Neuronal stem cell (in vitro differentiated cells): ENCODE measurements at regions not wholly inside any gene's neighbourhood (a gene's known extent, or its start where the extent isn't known, plus 50 kb on each side); places are given as distances from the start of the nearest gene placed in this dataset.

Experiments used
- DNase-seq: peaks from one replicate; pipeline ENCODE4 v3.0.0-alpha.2; 2013; ENCODE audit warnings: low spot score
- H2AFZ ChIP-seq: one replicate; pipeline ENCODE4 v1.6.1; 2013; ENCODE audit warnings: mild to moderate bottlenecking, low read length, inconsistent platforms
- H2AK5ac ChIP-seq: 2 replicates; pipeline ENCODE4 v1.6.1; 2013; ENCODE audit warnings: low read depth, mild to moderate bottlenecking, inconsistent platforms, low read length, moderate library complexity, mixed read lengths
- H2BK120ac ChIP-seq: 2 replicates; pipeline ENCODE4 v1.6.1; 2013; ENCODE audit warnings: low read depth, mild to moderate bottlenecking, inconsistent platforms, low read length, moderate library complexity, mixed read lengths
- H2BK12ac ChIP-seq: one replicate; pipeline ENCODE4 v1.6.1; 2013; ENCODE audit warnings: low read length, inconsistent platforms
- H2BK15ac ChIP-seq: 2 replicates; pipeline ENCODE4 v1.6.1; 2013; ENCODE audit warnings: mild to moderate bottlenecking, low read length, inconsistent platforms, mixed read lengths
- H2BK5ac ChIP-seq: one replicate; pipeline ENCODE4 v1.6.1; 2013; ENCODE audit warnings: inconsistent platforms, mild to moderate bottlenecking, low read length, moderate library complexity
- H3K14ac ChIP-seq: one replicate; pipeline ENCODE4 v1.6.1; 2013; ENCODE audit warnings: low read length, inconsistent platforms
- H3K18ac ChIP-seq: 2 replicates; pipeline ENCODE4 v1.6.1; 2013; ENCODE audit warnings: low read length, inconsistent platforms
- H3K23ac ChIP-seq: 2 replicates; pipeline ENCODE4 v1.6.1; 2013; ENCODE audit warnings: low read depth, mild to moderate bottlenecking, mixed read lengths, low read length, inconsistent platforms; ENCODE audit not compliant: poor library complexity
- H3K27ac ChIP-seq: replicated peaks from 3 replicates; pipeline ENCODE4 v1.5.1; 2013; ENCODE audit warnings: low read length, inconsistent platforms
- H3K27me3 ChIP-seq, 3 experiments: 2 replicates each; pipeline ENCODE4 v1.6.1; 2013; ENCODE audit warnings: low read length in 3 of 3, mild to moderate bottlenecking in 2 of 3, inconsistent platforms in 1 of 3, low read depth in 1 of 3, mixed read lengths in 1 of 3, moderate library complexity in 1 of 3; ENCODE audit not compliant: control insufficient read depth in 3 of 3, insufficient read depth in 3 of 3
- H3K36me3 ChIP-seq, 2 donors: replicated peaks in 1 of 2; 2 replicates each; pipeline ENCODE4 v1.6.1; 2013; ENCODE audit warnings: low read length in 2 of 2; ENCODE audit not compliant: control insufficient read depth in 2 of 2, insufficient read depth in 2 of 2
- H3K4ac ChIP-seq: 2 replicates; pipeline ENCODE4 v1.6.1; 2013; ENCODE audit warnings: inconsistent platforms, mild to moderate bottlenecking, low read length, moderate library complexity
- H3K4me1 ChIP-seq, 2 donors: 1 replicate in 1 of 2; 2 replicates in 1 of 2; pipeline ENCODE4 v1.6.1; 2013; ENCODE audit warnings: low read length in 2 of 2, low read depth in 1 of 2; ENCODE audit not compliant: control insufficient read depth in 2 of 2, insufficient read depth in 1 of 2
- H3K4me2 ChIP-seq: one replicate; pipeline ENCODE4 v1.6.1; 2013; ENCODE audit warnings: mild to moderate bottlenecking, low read length, inconsistent platforms; ENCODE audit not compliant: insufficient read depth, poor library complexity, severe bottlenecking
- H3K4me3 ChIP-seq, 2 donors: 2 replicates each; pipeline ENCODE4 v1.5.1; 2013; ENCODE audit warnings: low read length in 2 of 2, mild to moderate bottlenecking in 2 of 2, inconsistent platforms in 1 of 2, moderate library complexity in 1 of 2
- H3K79me1 ChIP-seq: one replicate; pipeline ENCODE4 v1.6.1; 2013; ENCODE audit warnings: low read depth, mild to moderate bottlenecking, inconsistent platforms, low read length, moderate library complexity
- H3K9ac ChIP-seq: one replicate; pipeline ENCODE4 v1.6.1; 2013; ENCODE audit warnings: mild to moderate bottlenecking, low read depth, low read length, inconsistent platforms; ENCODE audit not compliant: poor library complexity
- H3K9me3 ChIP-seq, 2 donors: replicated peaks in 1 of 2; 2 replicates each; pipeline versions ENCODE3 to v1.6.1; 2013; ENCODE audit warnings: low read length in 2 of 2, mild to moderate bottlenecking in 2 of 2, inconsistent platforms in 1 of 2, low read depth in 1 of 2, mixed read lengths in 1 of 2, moderate library complexity in 1 of 2; ENCODE audit not compliant: control insufficient read depth in 2 of 2, insufficient read depth in 1 of 2
- H4K8ac ChIP-seq: one replicate; pipeline ENCODE4 v1.6.1; 2013; ENCODE audit warnings: low read depth, mild to moderate bottlenecking, inconsistent platforms, low read length, moderate library complexity
- H4K91ac ChIP-seq: one replicate; pipeline ENCODE4 v1.6.1; 2013; ENCODE audit warnings: low read length, low read depth, mild to moderate bottlenecking, inconsistent platforms; ENCODE audit not compliant: poor library complexity
- WGBS, 2 donors: extraction: QIAGEN DNeasy Blood & Tissue Kit; methylation state at CpG; one replicate each; pipeline ENCODE4 v1.1.7; 2013; ENCODE audit warnings: missing lambda C conversion rate in 2 of 2, mixed read lengths in 1 of 2; ENCODE audit not compliant: insufficient read length in 2 of 2, insufficient replicate concordance in 1 of 2; ENCODE audit errors: extremely low coverage in 2 of 2; 5-methylcytosine and 5-hydroxymethylcytosine counted together

DNA sequence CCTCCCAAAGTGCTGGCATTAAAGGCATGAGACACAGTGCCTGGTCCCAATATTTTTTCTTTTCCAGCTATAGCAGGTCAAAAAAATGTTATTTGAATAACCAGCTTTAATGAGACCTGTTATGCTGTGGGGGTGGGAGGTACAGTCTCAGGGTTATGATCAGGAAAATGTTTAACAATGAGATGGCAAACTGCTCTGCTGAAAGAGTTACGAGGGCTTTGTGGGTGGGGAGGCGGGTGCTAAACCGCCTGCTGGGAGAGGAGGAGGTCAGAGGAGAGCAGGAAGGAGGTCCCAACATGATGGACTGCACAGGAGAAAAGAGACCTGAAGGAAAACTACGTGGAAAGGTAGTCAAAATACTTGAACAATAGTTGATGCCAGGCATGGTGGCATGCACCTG lies 126.0 kb upstream of the B3GALT2 start:
- Histone ChIP-seq H2BK120ac (no peak overlapping the region), H2AFZ (no peak overlapping the region), H3K23ac (no peak overlapping the region), H4K8ac (no peak overlapping the region), H3K9ac (no peak overlapping the region), H3K27me3 (no peaks in the 10 kb centered on the region), H2BK12ac (no peak overlapping the region), H3K18ac (no peak overlapping the region), H2BK5ac (no peak overlapping the region), H3K14ac (no peak overlapping the region), H3K4me1 (no peaks in the 10 kb centered on the region), H3K36me3 (no peaks in the 10 kb centered on the region), H3K4me2 (no peak overlapping the region), H3K4me3 (no peak overlapping the region), H3K27ac (no peak overlapping the region), H2AK5ac (no peak overlapping the region), H3K9me3 (peaks cover 0 to 2% of the 10 kb centered on the region in 2 donors), H3K4ac (no peak overlapping the region), H4K91ac (no peak overlapping the region), H2BK15ac (no peak overlapping the region), H3K79me1 (no peaks in the 10 kb centered on the region)
- DNase-seq = no peak
- no CpG with 5 or more reads among the region's 4 CpGs for WGBS, 2 donors

DNA sequence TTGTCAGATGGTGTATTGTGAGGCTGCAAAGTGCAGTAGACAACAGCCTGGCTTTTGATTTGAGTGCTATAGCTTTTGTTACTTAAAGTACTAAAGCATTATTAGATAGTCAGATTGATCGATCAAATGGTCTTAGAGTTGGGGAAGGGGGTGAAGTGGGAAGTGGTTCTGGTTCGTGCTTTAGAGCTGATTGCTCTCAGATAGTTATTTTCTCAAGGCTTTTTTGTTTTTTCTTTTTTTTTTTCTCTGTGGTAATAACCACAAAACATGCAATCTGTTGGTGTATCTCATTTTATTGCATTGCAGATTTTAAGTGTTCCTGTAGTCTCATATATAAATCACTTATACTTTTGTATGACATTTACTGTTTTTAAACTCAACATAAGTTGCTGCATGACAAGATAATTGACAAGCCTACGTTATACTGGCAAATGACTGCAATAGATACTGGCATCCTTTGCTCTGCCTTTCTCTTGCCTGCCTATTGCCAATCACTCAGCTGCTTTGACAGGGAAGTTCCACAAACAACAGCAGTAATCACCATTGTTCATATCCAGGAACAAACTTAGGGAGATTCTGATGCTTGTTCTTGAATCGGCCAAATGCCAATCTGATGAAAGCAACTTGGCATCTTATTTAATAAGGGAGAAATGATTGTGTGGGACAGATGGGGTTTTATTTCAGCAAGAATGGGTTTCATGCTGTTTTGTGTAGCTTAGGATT lies 125.0 kb upstream of the B3GALT2 start:
- Histone ChIP-seq H3K9me3 (no peaks in the 10 kb centered on the region), H3K14ac (no peak overlapping the region), H3K4me3 (no peak overlapping the region), H2BK120ac (no peak overlapping the region), H2BK12ac (no peak overlapping the region), H2BK15ac (no peak overlapping the region), H3K79me1 (no peaks in the 10 kb centered on the region), H3K9ac (no peak overlapping the region), H3K4ac (no peak overlapping the region), H3K4me1 (no peaks in the 10 kb centered on the region), H2BK5ac (no peak overlapping the region), H3K27ac (no peak overlapping the region), H3K4me2 (no peak overlapping the region), H2AFZ (no peak overlapping the region), H4K8ac (no peak overlapping the region), H3K18ac (no peak overlapping the region), H4K91ac (no peak overlapping the region), H3K36me3 (no peaks in the 10 kb centered on the region), H3K27me3 (no peaks in the 10 kb centered on the region), H3K23ac (no peak overlapping the region), H2AK5ac (no peak overlapping the region)
- WGBS, 2 donors = no CpG with 5 or more reads among the region's 4 CpGs
- DNase-seq = no peak

DNA sequence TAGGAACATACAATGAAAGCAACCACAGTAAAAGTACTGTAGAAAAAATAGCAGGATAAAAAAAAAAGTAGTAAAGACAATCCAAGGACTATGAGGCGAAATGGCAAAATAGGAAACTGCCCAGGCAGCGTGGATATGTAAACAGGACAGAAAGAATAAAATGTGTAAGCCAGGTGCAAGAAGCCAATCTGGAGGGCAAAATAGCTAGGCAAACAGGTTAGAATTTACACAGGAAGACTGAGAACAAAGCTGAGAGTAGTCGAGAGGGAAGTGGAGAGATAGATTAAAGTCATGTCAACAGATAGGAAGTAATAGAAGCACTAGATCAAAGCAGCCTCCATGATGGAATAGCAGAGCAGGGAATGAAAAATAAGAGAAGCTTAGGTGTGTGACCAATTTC lies 124.2 kb upstream of the B3GALT2 start:
- Histone ChIP-seq H4K8ac (no peak overlapping the region), H2BK12ac (no peak overlapping the region), H2BK15ac (no peak overlapping the region), H3K9me3 (no peaks in the 10 kb centered on the region), H3K27me3 (no peaks in the 10 kb centered on the region), H3K27ac (no peak overlapping the region), H2BK120ac (no peak overlapping the region), H4K91ac (no peak overlapping the region), H3K4me1 (no peaks in the 10 kb centered on the region), H3K36me3 (no peaks in the 10 kb centered on the region), H2AK5ac (no peak overlapping the region), H2BK5ac (no peak overlapping the region), H3K23ac (no peak overlapping the region), H3K4me2 (no peak overlapping the region), H3K4me3 (no peak overlapping the region), H3K9ac (no peak overlapping the region), H3K4ac (no peak overlapping the region), H3K14ac (no peak overlapping the region), H2AFZ (no peak overlapping the region), H3K79me1 (no peaks in the 10 kb centered on the region), H3K18ac (no peak overlapping the region)
- WGBS, 2 donors = no CpG with 5 or more reads among the region's 3 CpGs
- no peak for DNase-seq

DNA sequence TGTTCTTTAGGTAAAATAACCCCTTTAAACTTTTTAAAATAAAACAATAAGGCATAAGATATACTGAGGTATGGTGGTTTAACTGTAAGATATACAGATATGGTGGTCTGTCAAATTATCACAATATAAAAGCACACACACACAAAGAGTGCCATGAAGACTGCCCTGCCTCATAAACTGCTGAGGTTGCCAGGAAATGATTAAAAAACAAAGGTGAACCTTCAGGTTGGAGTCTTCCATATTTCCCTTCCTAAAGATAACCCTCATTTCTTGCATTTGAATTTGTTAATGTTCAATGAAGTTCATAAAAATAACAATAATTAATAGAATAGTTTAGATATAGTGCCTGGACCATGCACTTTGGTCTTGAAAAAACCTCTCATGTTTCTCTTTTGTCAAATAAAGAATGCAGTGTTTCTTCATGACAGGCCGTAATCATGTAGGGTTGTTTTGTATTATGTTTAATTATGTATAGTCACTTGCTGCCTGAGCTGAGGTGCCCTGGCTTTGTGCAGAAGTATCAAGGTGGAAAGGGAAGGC lies 123.6 kb upstream of the B3GALT2 start:
- no peak overlapping the region for H3K18ac ChIP-seq
- no peak overlapping the region for H4K8ac ChIP-seq
- H3K14ac ChIP-seq = no peak overlapping the region
- H3K9me3 ChIP-seq = no peaks in the 10 kb centered on the region
- no CpG with 5 or more reads among the region's 1 CpG for WGBS, 2 donors
- H3K36me3 ChIP-seq = no peaks in the 10 kb centered on the region
- H3K9ac ChIP-seq = no peak overlapping the region
- no peak overlapping the region for H3K4ac ChIP-seq
- no peak overlapping the region for H2BK12ac ChIP-seq
- no peak overlapping the region for H3K4me2 ChIP-seq
- H3K27me3 ChIP-seq = no peaks in the 10 kb centered on the region
- H3K27ac ChIP-seq = no peak overlapping the region
- H3K4me1 ChIP-seq = no peaks in the 10 kb centered on the region
- DNase-seq = no peak
- no peak overlapping the region for H2BK5ac ChIP-seq
- H3K79me1 ChIP-seq = no peaks in the 10 kb centered on the region
- no peak overlapping the region for H4K91ac ChIP-seq
- no peak overlapping the region for H2BK120ac ChIP-seq
- no peak overlapping the region for H3K4me3 ChIP-seq
- H2BK15ac ChIP-seq = no peak overlapping the region
- no peak overlapping the region for H2AFZ ChIP-seq
- H2AK5ac ChIP-seq = no peak overlapping the region
- no peak overlapping the region for H3K23ac ChIP-seq
